MM.1S (cell line): ENCODE measurements at regions not wholly inside any gene's neighbourhood (a gene's known extent, or its start where the extent isn't known, plus 50 kb on each side); places are given as distances from the start of the nearest gene placed in this dataset.

Source experiments
- DNase-seq: peaks from one replicate; pipeline ENCODE4 v3.0.0-alpha.2; 2015
- H2AFZ ChIP-seq: fragments of 300-600 bp; sonication (generic); 2 replicates; pipeline ENCODE4 v1.6.0; 2016; ENCODE audit warnings: antibody characterized with exemption, low read length
- H3F3A ChIP-seq: fragments of 300-600 bp; sonication (generic); 2 replicates; pipeline ENCODE4 v1.6.1; 2016; ENCODE audit warnings: mild to moderate bottlenecking, antibody characterized with exemption, low read length, moderate library complexity, mixed read lengths; ENCODE audit not compliant: insufficient read depth
- H3K27ac ChIP-seq: fragments of 300-600 bp; sonication (generic); 2 replicates; pipeline ENCODE4 v1.5.1; 2016; ENCODE audit warnings: mild to moderate bottlenecking, low read length
- H3K27me3 ChIP-seq: fragments of 300-600 bp; sonication (generic); replicated peaks from 2 replicates; pipeline ENCODE4 v1.6.0; 2016; ENCODE audit warnings: low read length; ENCODE audit not compliant: insufficient read depth
- H3K36me3 ChIP-seq: fragments of 300-600 bp; sonication (generic); replicated peaks from 2 replicates; pipeline ENCODE4 v1.6.1; 2016; ENCODE audit warnings: mild to moderate bottlenecking, low read length, mixed read lengths; ENCODE audit not compliant: insufficient read depth
- H3K4me1 ChIP-seq: fragments of 300-600 bp; sonication (generic); 2 replicates; pipeline ENCODE4 v1.6.1; 2016; ENCODE audit warnings: low read length, mixed read lengths
- H3K4me2 ChIP-seq: fragments of 300-600 bp; sonication (generic); 2 replicates; pipeline ENCODE4 v1.6.0; 2016; ENCODE audit warnings: low read depth, low read length
- H3K4me3 ChIP-seq: fragments of 300-600 bp; sonication (generic); 2 replicates; pipeline ENCODE4 v1.5.1; 2016; ENCODE audit warnings: low read length, mixed read lengths
- H3K79me2 ChIP-seq: fragments of 300-600 bp; sonication (generic); 2 replicates; pipeline ENCODE4 v1.6.1; 2016; ENCODE audit warnings: mixed run types, low read length, mixed read lengths
- H3K9ac ChIP-seq: fragments of 300-600 bp; sonication (generic); 2 replicates; pipeline ENCODE4 v1.6.1; 2016; ENCODE audit warnings: low read length, mixed read lengths
- H3K9me2 ChIP-seq: fragments of 300-600 bp; sonication (generic); replicated peaks from 2 replicates; pipeline ENCODE4 v1.6.1; 2016; ENCODE audit warnings: mild to moderate bottlenecking, low read length, mixed read lengths; ENCODE audit not compliant: insufficient read depth
- H3K9me3 ChIP-seq: fragments of 300-600 bp; sonication (generic); replicated peaks from 2 replicates; pipeline ENCODE4 v1.6.1; 2016; ENCODE audit warnings: mild to moderate bottlenecking, low read length, mixed read lengths; ENCODE audit not compliant: insufficient read depth
- H4K20me1 ChIP-seq: fragments of 300-600 bp; sonication (generic); 2 replicates; pipeline ENCODE4 v1.6.1; 2016; ENCODE audit warnings: mild to moderate bottlenecking, low read length, moderate library complexity, mixed read lengths; ENCODE audit not compliant: insufficient read depth
- EZH2 ChIP-seq: fragments of 300-600 bp; sonication (generic); optimal IDR thresholded peaks from 2 replicates; pipeline ENCODE3; 2017; ENCODE audit warnings: low read depth, mild to moderate bottlenecking, antibody characterized with exemption, low read length, mixed read lengths
- EZH2phosphoT487 ChIP-seq: fragments of 300-600 bp; sonication (generic); IDR thresholded peaks from 2 replicates; pipeline ENCODE4 v1.6.1; 2018; ENCODE audit warnings: antibody characterized with exemption, low read length
- TF ChIP-seq, protein P1 (sequence below): fragments of 300-600 bp; sonication (generic); IDR thresholded peaks from 2 replicates; pipeline ENCODE4 v1.5.1; 2016; ENCODE audit warnings: antibody characterized with exemption, low read length, mixed read lengths

DNA sequence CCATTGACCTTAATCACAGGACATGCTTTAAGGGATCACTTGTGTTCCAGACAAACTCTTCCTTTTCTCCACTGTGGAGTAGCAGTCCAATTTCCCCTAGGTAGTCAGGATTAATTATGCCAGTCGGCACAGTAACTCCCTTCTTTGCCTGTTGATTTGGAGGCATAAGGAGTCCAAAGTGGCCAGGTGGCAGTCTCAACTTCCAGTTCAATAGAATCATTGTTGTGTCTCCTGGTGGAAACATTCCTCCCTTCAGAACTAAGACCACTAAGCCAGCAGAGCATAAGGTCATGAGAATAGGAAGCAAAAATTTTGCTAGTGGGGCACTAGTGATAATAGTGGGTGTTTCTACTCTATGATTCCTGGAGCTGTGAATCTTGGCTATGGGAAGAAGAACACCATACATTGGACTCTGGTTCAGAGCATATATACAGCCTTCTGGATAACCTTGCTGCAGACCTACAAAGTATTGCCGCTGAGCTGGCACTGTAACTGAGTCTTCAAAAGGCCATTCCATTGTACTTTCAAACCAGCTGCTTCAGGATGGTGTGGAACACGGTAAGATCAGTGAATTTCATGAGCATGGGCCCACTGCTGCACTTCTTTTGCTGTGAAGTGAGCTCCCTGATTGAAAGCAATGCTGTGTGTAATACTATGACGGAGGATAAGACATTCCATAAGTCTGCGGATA lies 147.3 kb upstream of the MAX start:
- TF ChIP-seq, protein P1, sequence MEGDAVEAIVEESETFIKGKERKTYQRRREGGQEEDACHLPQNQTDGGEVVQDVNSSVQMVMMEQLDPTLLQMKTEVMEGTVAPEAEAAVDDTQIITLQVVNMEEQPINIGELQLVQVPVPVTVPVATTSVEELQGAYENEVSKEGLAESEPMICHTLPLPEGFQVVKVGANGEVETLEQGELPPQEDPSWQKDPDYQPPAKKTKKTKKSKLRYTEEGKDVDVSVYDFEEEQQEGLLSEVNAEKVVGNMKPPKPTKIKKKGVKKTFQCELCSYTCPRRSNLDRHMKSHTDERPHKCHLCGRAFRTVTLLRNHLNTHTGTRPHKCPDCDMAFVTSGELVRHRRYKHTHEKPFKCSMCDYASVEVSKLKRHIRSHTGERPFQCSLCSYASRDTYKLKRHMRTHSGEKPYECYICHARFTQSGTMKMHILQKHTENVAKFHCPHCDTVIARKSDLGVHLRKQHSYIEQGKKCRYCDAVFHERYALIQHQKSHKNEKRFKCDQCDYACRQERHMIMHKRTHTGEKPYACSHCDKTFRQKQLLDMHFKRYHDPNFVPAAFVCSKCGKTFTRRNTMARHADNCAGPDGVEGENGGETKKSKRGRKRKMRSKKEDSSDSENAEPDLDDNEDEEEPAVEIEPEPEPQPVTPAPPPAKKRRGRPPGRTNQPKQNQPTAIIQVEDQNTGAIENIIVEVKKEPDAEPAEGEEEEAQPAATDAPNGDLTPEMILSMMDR: no peak
- TF ChIP-seq EZH2phosphoT487 (no peak), EZH2 (no peak)
- Histone ChIP-seq H3K4me2 (no peak overlapping the region), H4K20me1 (no peaks in the 10 kb centered on the region), H3K4me3 (no peak overlapping the region), H3K4me1 (no peaks in the 10 kb centered on the region), H3K79me2 (no peaks in the 10 kb centered on the region), H3K27ac (no peak overlapping the region), H3K9me2 (no peaks in the 10 kb centered on the region), H3F3A (no peaks in the 10 kb centered on the region), H3K9ac (no peak overlapping the region), H2AFZ (no peak overlapping the region), H3K27me3 (no peaks in the 10 kb centered on the region), H3K9me3 (no peaks in the 10 kb centered on the region), H3K36me3 (no peaks in the 10 kb centered on the region)
- DNase-seq: no peak

DNA sequence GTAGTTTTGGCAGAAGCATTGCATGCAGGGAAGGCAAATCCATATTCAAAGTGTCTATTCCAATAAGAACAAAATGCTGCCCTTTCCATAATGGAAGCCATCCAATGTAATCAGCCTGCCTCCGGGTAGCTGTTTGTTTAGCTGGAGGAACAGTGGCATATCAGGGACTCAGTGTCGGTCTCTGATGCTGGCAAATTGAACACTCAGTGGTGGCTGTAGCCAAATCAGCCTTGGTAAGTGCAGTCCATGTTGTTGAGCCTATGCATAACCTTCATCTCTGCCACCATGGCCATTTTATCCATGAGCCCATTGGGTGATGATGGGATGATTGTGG lies 147.8 kb upstream of the MAX start:
- no peak overlapping the region for H3K27ac ChIP-seq
- H3K4me2 ChIP-seq: no peak overlapping the region
- no peaks in the 10 kb centered on the region for H3K9me2 ChIP-seq
- H3K27me3 ChIP-seq: no peaks in the 10 kb centered on the region
- no peaks in the 10 kb centered on the region for H3F3A ChIP-seq
- TF ChIP-seq EZH2phosphoT487 (no peak), EZH2 (no peak)
- TF ChIP-seq, protein P1: no peak
- H3K4me1 ChIP-seq: no peaks in the 10 kb centered on the region
- H3K79me2 ChIP-seq: no peaks in the 10 kb centered on the region
- H3K9me3 ChIP-seq: no peaks in the 10 kb centered on the region
- no peaks in the 10 kb centered on the region for H3K36me3 ChIP-seq
- no peak for DNase-seq
- no peak overlapping the region for H3K9ac ChIP-seq
- no peak overlapping the region for H2AFZ ChIP-seq
- no peaks in the 10 kb centered on the region for H4K20me1 ChIP-seq
- H3K4me3 ChIP-seq: no peak overlapping the region

DNA sequence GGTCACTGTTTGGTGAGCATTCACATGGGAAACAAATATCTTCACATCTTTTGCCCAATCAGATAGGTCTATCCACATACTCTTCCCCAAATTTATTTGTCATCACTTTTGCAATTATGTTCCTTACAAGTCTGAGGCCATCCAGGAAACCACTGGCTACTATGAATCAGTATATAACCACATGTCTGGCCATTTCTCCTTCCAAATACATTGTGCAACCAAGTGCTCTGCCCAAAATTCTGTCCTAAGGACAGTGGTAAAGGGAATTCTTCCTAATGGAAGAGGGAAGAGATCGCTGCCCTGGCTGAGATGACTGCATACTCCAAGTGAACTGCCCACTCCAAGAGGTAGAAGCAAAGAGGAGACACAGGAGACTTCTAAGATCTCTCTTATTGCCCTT lies 148.9 kb upstream of the MAX start:
- Histone ChIP-seq H3F3A (no peaks in the 10 kb centered on the region), H3K4me1 (no peaks in the 10 kb centered on the region), H3K9ac (no peak overlapping the region), H3K79me2 (no peaks in the 10 kb centered on the region), H3K36me3 (no peaks in the 10 kb centered on the region), H3K4me2 (no peak overlapping the region), H3K27ac (no peak overlapping the region), H2AFZ (no peak overlapping the region), H3K9me3 (no peaks in the 10 kb centered on the region), H4K20me1 (no peaks in the 10 kb centered on the region), H3K27me3 (no peaks in the 10 kb centered on the region), H3K9me2 (no peaks in the 10 kb centered on the region), H3K4me3 (no peak overlapping the region)
- no peak for DNase-seq
- TF ChIP-seq, protein P1: no peak
- TF ChIP-seq EZH2 (no peak), EZH2phosphoT487 (no peak)
